CD14-positive monocyte (primary cell): ENCODE measurements at regions not wholly inside any gene's neighbourhood (a gene's known extent, or its start where the extent isn't known, plus 50 kb on each side); places are given as distances from the start of the nearest gene placed in this dataset.

Experiments
- DNase-seq, 3 donors: peaks; one replicate each; pipeline ENCODE4 v3.0.0-alpha.2; 2011 to 2022
- H2AFZ ChIP-seq: 2 replicates; pipeline ENCODE4 v1.6.0; 2012; ENCODE audit warnings: mild to moderate bottlenecking, low read depth, low read length, inconsistent platforms; ENCODE audit not compliant: insufficient read depth, poor library complexity, severe bottlenecking
- H3K27ac ChIP-seq, 2 donors: 1 replicate in 1 of 2; 2 replicates in 1 of 2; pipeline ENCODE4 v1.5.1; 2012 to 2013; ENCODE audit warnings: low read length in 2 of 2, control low read depth in 1 of 2, inconsistent platforms in 1 of 2, low read depth in 1 of 2, mild to moderate bottlenecking in 1 of 2
- H3K27me3 ChIP-seq, 2 donors: one replicate each; pipeline versions ENCODE4 v1.6.0 to v1.6.1; 2011 to 2013; ENCODE audit warnings: low read length in 2 of 2; ENCODE audit not compliant: control insufficient read depth in 2 of 2, insufficient read depth in 2 of 2
- H3K36me3 ChIP-seq, 2 donors: replicated peaks in 1 of 2; 1 replicate in 1 of 2; 2 replicates in 1 of 2; pipeline versions ENCODE4 v1.5.1 to v1.6.1; 2012 to 2013; ENCODE audit warnings: low read length in 2 of 2, control low read depth in 1 of 2, inconsistent platforms in 1 of 2, mild to moderate bottlenecking in 1 of 2; ENCODE audit not compliant: insufficient read depth in 2 of 2, control insufficient read depth in 1 of 2
- H3K4me1 ChIP-seq, 2 donors: 1 replicate in 1 of 2; 2 replicates in 1 of 2; pipeline versions ENCODE4 v1.5.1 to v1.6.1; 2012 to 2013; ENCODE audit warnings: low read length in 2 of 2, control low read depth in 1 of 2, inconsistent platforms in 1 of 2, mild to moderate bottlenecking in 1 of 2, moderate library complexity in 1 of 2; ENCODE audit not compliant: insufficient read depth in 2 of 2, control insufficient read depth in 1 of 2
- H3K4me2 ChIP-seq: replicated peaks from 2 replicates; pipeline ENCODE3; 2012; ENCODE audit warnings: low read length, moderate library complexity, mild to moderate bottlenecking; ENCODE audit not compliant: poor library complexity, severe bottlenecking; ENCODE audit errors: extremely low read depth
- H3K4me3 ChIP-seq, 3 experiments: fragments of 200-600 bp in 1 of 3; sonication (generic) in 1 of 3; replicated peaks in 1 of 3; 1 replicate in 2 of 3; 2 replicates in 1 of 3; pipeline ENCODE4 v1.5.1; 2011 to 2013; ENCODE audit warnings: low read length in 3 of 3, mild to moderate bottlenecking in 3 of 3, control low read depth in 2 of 3, low read depth in 2 of 3, inconsistent platforms in 1 of 3, moderate library complexity in 1 of 3
- H3K79me2 ChIP-seq: 2 replicates; pipeline ENCODE4 v1.6.0; 2012; ENCODE audit warnings: mild to moderate bottlenecking, control low read depth, inconsistent platforms, low read length, moderate library complexity; ENCODE audit not compliant: insufficient read depth
- H3K9ac ChIP-seq: 2 replicates; pipeline ENCODE4 v1.6.0; 2017; ENCODE audit warnings: low read length, mild to moderate bottlenecking; ENCODE audit not compliant: insufficient read depth, poor library complexity, severe bottlenecking
- H3K9me3 ChIP-seq, 2 donors: replicated peaks in 1 of 2; 1 replicate in 1 of 2; 2 replicates in 1 of 2; pipeline versions ENCODE4 v1.5.1 to v1.6.1; 2012 to 2013; ENCODE audit warnings: low read length in 2 of 2, control low read depth in 1 of 2; ENCODE audit not compliant: control insufficient read depth in 1 of 2, insufficient read depth in 1 of 2
- H4K20me1 ChIP-seq: 2 replicates; pipeline ENCODE4 v1.6.0; 2012; ENCODE audit warnings: mild to moderate bottlenecking, low read length, control low read depth, moderate library complexity; ENCODE audit not compliant: insufficient read depth
- H3K27ac Mint-ChIP-seq, 7 donors: one replicate each; pipeline ENCODE4 v1.8.0; 2020; ENCODE audit warnings: mild to moderate bottlenecking in 7 of 7, mixed read lengths in 7 of 7, moderate library complexity in 6 of 7, inconsistent platforms in 2 of 7
- H3K27me3 Mint-ChIP-seq, 3 donors: one replicate each; pipeline ENCODE4 v1.8.0; 2021 to 2022; ENCODE audit warnings: low read depth in 3 of 3, mild to moderate bottlenecking in 3 of 3, mixed read lengths in 3 of 3, moderate library complexity in 3 of 3, inconsistent platforms in 1 of 3
- H3K36me3 Mint-ChIP-seq, 2 donors: one replicate each; pipeline ENCODE4 v1.8.0; 2020; ENCODE audit warnings: mixed read lengths in 2 of 2, inconsistent platforms in 1 of 2, mild to moderate bottlenecking in 1 of 2
- H3K4me1 Mint-ChIP-seq: one replicate; pipeline ENCODE4 v1.8.0; 2020; ENCODE audit warnings: mild to moderate bottlenecking, mixed read lengths
- H3K4me3 Mint-ChIP-seq, 2 donors: one replicate each; pipeline ENCODE4 v1.8.0; 2020; ENCODE audit warnings: mild to moderate bottlenecking in 2 of 2, mixed read lengths in 2 of 2, moderate library complexity in 1 of 2
- H3K9me3 Mint-ChIP-seq, 7 donors: one replicate each; pipeline ENCODE4 v1.8.0; 2020 to 2022; ENCODE audit warnings: mixed read lengths in 7 of 7, mild to moderate bottlenecking in 6 of 7, moderate library complexity in 6 of 7, inconsistent platforms in 2 of 7
- CTCF ChIP-seq: fragments of 200-600 bp; IDR thresholded peaks from one replicate; pipeline ENCODE4 v1.8.0; 2022; ENCODE audit warnings: antibody characterized with exemption, mild to moderate bottlenecking
- WGBS: methylation state at CpG from one replicate; pipeline ENCODE4 v1.1.5; 2013; ENCODE audit warnings: missing lambda C conversion rate; ENCODE audit not compliant: insufficient coverage; 5-methylcytosine and 5-hydroxymethylcytosine counted together
- intact Hi-C, 2 donors: fragments of 100-400 bp; cut with micrococcal nuclease; formaldehyde crosslinking; loops; one replicate each; pipeline versions ENCODE4 v1.15.0 to v1.15.1; 2023

- H4K20me1 ChIP-seq: no peaks in the 10 kb centered on the region
- no peaks in the 10 kb centered on the region for H3K27me3 ChIP-seq
- intact Hi-C loops: no loop called here
- no peak overlapping the region for H3K9ac ChIP-seq
- no peaks in the 10 kb centered on the region for H3K36me3 Mint-ChIP-seq
- TF ChIP-seq CTCF: no peak
- peaks cover 0 to 1% (median 0%) of the 10 kb centered on the region in 3 donors for H3K27me3 Mint-ChIP-seq
- no peak overlapping the region for H3K4me3 ChIP-seq
- H3K9me3 ChIP-seq: peaks cover 78 to 85% of the 10 kb centered on the region in 2 donors
- H3K79me2 ChIP-seq: no peaks in the 10 kb centered on the region
- no peak overlapping the region for H3K4me3 Mint-ChIP-seq
- H3K27ac ChIP-seq: no peak overlapping the region
- H3K4me1 ChIP-seq: no peaks in the 10 kb centered on the region
- no peak overlapping the region for H3K27ac Mint-ChIP-seq
- H2AFZ ChIP-seq: no peak overlapping the region
- no peaks in the 10 kb centered on the region for H3K4me1 Mint-ChIP-seq
- no peak overlapping the region for H3K4me2 ChIP-seq
- H3K9me3 Mint-ChIP-seq: peaks cover 50 to 76% (median 65%) of the 10 kb centered on the region in 7 donors
- no peak for DNase-seq
- H3K36me3 ChIP-seq: no peaks in the 10 kb centered on the region
- WGBS: 87% methylated on average over 12 of the region's 18 CpGs
These were observed 2287.7 kb downstream of the TP53TG3F start for GRCh38 chr16:35746963-35747657.

GRCh38 chr16:35747658-35748455 is 2288.4 kb downstream of the TP53TG3F start:
- no peak overlapping the region for H2AFZ ChIP-seq
- H3K27me3 ChIP-seq: no peaks in the 10 kb centered on the region
- WGBS: 95% methylated on average over 3 of the region's 17 CpGs
- H3K9me3 ChIP-seq: peaks cover 85 to 90% of the 10 kb centered on the region in 2 donors
- H4K20me1 ChIP-seq: no peaks in the 10 kb centered on the region
- H3K27me3 Mint-ChIP-seq: peaks cover 0 to 1% (median 0%) of the 10 kb centered on the region in 3 donors
- no peaks in the 10 kb centered on the region for H3K36me3 ChIP-seq
- H3K27ac Mint-ChIP-seq: no peak overlapping the region
- H3K4me1 Mint-ChIP-seq: no peaks in the 10 kb centered on the region
- H3K4me3 Mint-ChIP-seq: no peak overlapping the region
- DNase-seq: no peak
- H3K36me3 Mint-ChIP-seq: no peaks in the 10 kb centered on the region
- H3K4me1 ChIP-seq: no peaks in the 10 kb centered on the region
- no peak for TF ChIP-seq CTCF
- no peak overlapping the region for H3K4me2 ChIP-seq
- no peak overlapping the region for H3K9ac ChIP-seq
- H3K9me3 Mint-ChIP-seq: peaks cover 52 to 81% (median 67%) of the 10 kb centered on the region in 7 donors
- no peak overlapping the region for H3K4me3 ChIP-seq
- no peaks in the 10 kb centered on the region for H3K79me2 ChIP-seq
- H3K27ac ChIP-seq: no peak overlapping the region
- intact Hi-C loops: no loop called here
